GM23338 (cell line): ENCODE measurements at regions not wholly inside any gene's neighbourhood (a gene's known extent, or its start where the extent isn't known, plus 50 kb on each side); places are given as distances from the start of the nearest gene placed in this dataset.

Experiments used
- ATAC-seq: fragments of 200-7000 bp; cut with Tn5 transposase; 3 replicates; pipeline ENCODE4 v1.9.1; 2020
- DNase-seq: peaks from one replicate; pipeline ENCODE4 v3.0.0-alpha.2; 2015; ENCODE audit warnings: low spot score
- H2AFZ ChIP-seq: fragments of 200-600 bp; sonication (generic); 2 replicates; pipeline ENCODE4 v1.8.0; 2016; ENCODE audit warnings: antibody characterized with exemption, mild to moderate bottlenecking, moderate library complexity
- H3F3A ChIP-seq: fragments of 200-600 bp; sonication (generic); replicated peaks from 2 replicates; pipeline ENCODE4 v1.8.0; 2017; ENCODE audit warnings: antibody characterized with exemption, mixed run types, low read depth
- H3K27ac ChIP-seq: fragments of 200-600 bp; sonication (generic); 2 replicates; pipeline ENCODE4 v1.6.1; 2016; ENCODE audit warnings: low read depth
- H3K27me3 ChIP-seq: fragments of 200-600 bp; sonication (generic); 2 replicates; pipeline ENCODE4 v1.8.0; 2016; ENCODE audit warnings: mild to moderate bottlenecking, mixed run types, moderate library complexity; ENCODE audit not compliant: insufficient read depth
- H3K36me3 ChIP-seq: fragments of 200-600 bp; sonication (generic); 2 replicates; pipeline ENCODE4 v1.8.0; 2016; ENCODE audit warnings: mild to moderate bottlenecking; ENCODE audit not compliant: insufficient read depth
- H3K4me1 ChIP-seq: fragments of 200-600 bp; sonication (generic); 2 replicates; pipeline ENCODE4 v1.8.0; 2016; ENCODE audit warnings: mild to moderate bottlenecking, moderate library complexity; ENCODE audit not compliant: insufficient read depth
- H3K4me2 ChIP-seq: fragments of 200-600 bp; sonication (generic); 2 replicates; pipeline ENCODE4 v1.7.1; 2017; ENCODE audit warnings: mixed run types
- H3K4me3 ChIP-seq: fragments of 200-600 bp; sonication (generic); 2 replicates; pipeline ENCODE4 v1.6.1; 2016; ENCODE audit warnings: mixed run types
- H3K79me2 ChIP-seq: fragments of 200-600 bp; sonication (generic); replicated peaks from 2 replicates; pipeline ENCODE4 v1.8.0; 2017; ENCODE audit warnings: mild to moderate bottlenecking; ENCODE audit not compliant: insufficient read depth
- H3K9me2 ChIP-seq: fragments of 200-600 bp; sonication (generic); 2 replicates; pipeline ENCODE4 v1.8.0; 2017; ENCODE audit not compliant: insufficient read depth
- H4K20me1 ChIP-seq: fragments of 200-600 bp; sonication (generic); replicated peaks from 2 replicates; pipeline ENCODE4 v1.8.0; 2017; ENCODE audit warnings: mild to moderate bottlenecking; ENCODE audit not compliant: insufficient read depth
- H3K27ac Mint-ChIP-seq: 2 replicates; pipeline ENCODE4 v1.8.0; 2020; ENCODE audit warnings: inconsistent platforms, mild to moderate bottlenecking, moderate library complexity, mixed read lengths
- H3K27me3 Mint-ChIP-seq: 3 replicates; pipeline ENCODE4 v1.8.0; 2022; ENCODE audit warnings: low read depth, mild to moderate bottlenecking, moderate library complexity, mixed read lengths, inconsistent platforms; ENCODE audit not compliant: insufficient read depth, poor library complexity
- H3K36me3 Mint-ChIP-seq: 3 replicates; pipeline ENCODE4 v1.8.0; 2021; ENCODE audit warnings: low read depth, mild to moderate bottlenecking, inconsistent platforms, moderate library complexity, mixed read lengths
- H3K4me1 Mint-ChIP-seq: 3 replicates; pipeline ENCODE4 v1.8.0; 2020; ENCODE audit warnings: mild to moderate bottlenecking, inconsistent platforms, mixed read lengths
- H3K4me3 Mint-ChIP-seq: 3 replicates; pipeline ENCODE4 v1.8.0; 2021; ENCODE audit warnings: moderate library complexity, mild to moderate bottlenecking, inconsistent platforms, mixed read lengths
- H3K9me3 Mint-ChIP-seq: 3 replicates; pipeline ENCODE4 v1.8.0; 2020; ENCODE audit warnings: moderate library complexity, mild to moderate bottlenecking, inconsistent platforms, mixed read lengths
- CREB1 ChIP-seq: fragments of 250-450 bp; sonication (Bioruptor Pico); IDR thresholded peaks from 2 replicates; pipeline ENCODE4 v1.5.0; 2020; ENCODE audit warnings: low read depth, mild to moderate bottlenecking, moderate library complexity
- EZH2phosphoT487 ChIP-seq: fragments of 200-600 bp; sonication (generic); IDR thresholded peaks from one replicate; pipeline ENCODE4 v1.8.1; 2018; ENCODE audit warnings: antibody characterized with exemption; ENCODE audit not compliant: unreplicated experiment
- JUNB ChIP-seq: IDR thresholded peaks from one replicate; pipeline ENCODE4 v1.6.1; 2016; ENCODE audit warnings: antibody characterized with exemption; ENCODE audit not compliant: unreplicated experiment
- NANOG ChIP-seq: IDR thresholded peaks from 2 replicates; pipeline ENCODE4 v1.6.1; 2016; ENCODE audit warnings: antibody characterized with exemption, borderline replicate concordance
- POLR2AphosphoS5 ChIP-seq: IDR thresholded peaks from 2 replicates; pipeline ENCODE4 v1.6.1; 2016; ENCODE audit warnings: antibody characterized with exemption, low read depth
- ZNF114 ChIP-seq: fragments of 250-450 bp; sonication (Bioruptor Pico); IDR thresholded peaks from 2 replicates; pipeline ENCODE4 v1.5.0; 2020; ENCODE audit warnings: mild to moderate bottlenecking, moderate library complexity
- TF ChIP-seq, protein P1 (sequence below): IDR thresholded peaks from 2 replicates; pipeline ENCODE4 v1.6.1; 2016; ENCODE audit warnings: antibody characterized with exemption
- TF ChIP-seq, protein P2 (sequence below), 2 experiments: fragments of 200-600 bp in 1 of 2; sonication (generic) in 1 of 2; conservative IDR thresholded peaks; 2 replicates each; pipeline versions ENCODE4 v1.5.1 to v1.6.1; 2016 to 2017; ENCODE audit warnings: antibody characterized with exemption in 2 of 2, low read depth in 2 of 2, mild to moderate bottlenecking in 2 of 2, moderate library complexity in 1 of 2
- TF ChIP-seq, protein P3 (sequence below): IDR thresholded peaks from one replicate; pipeline ENCODE4 v1.6.1; 2018; ENCODE audit warnings: antibody characterized with exemption; ENCODE audit not compliant: unreplicated experiment

DNA sequence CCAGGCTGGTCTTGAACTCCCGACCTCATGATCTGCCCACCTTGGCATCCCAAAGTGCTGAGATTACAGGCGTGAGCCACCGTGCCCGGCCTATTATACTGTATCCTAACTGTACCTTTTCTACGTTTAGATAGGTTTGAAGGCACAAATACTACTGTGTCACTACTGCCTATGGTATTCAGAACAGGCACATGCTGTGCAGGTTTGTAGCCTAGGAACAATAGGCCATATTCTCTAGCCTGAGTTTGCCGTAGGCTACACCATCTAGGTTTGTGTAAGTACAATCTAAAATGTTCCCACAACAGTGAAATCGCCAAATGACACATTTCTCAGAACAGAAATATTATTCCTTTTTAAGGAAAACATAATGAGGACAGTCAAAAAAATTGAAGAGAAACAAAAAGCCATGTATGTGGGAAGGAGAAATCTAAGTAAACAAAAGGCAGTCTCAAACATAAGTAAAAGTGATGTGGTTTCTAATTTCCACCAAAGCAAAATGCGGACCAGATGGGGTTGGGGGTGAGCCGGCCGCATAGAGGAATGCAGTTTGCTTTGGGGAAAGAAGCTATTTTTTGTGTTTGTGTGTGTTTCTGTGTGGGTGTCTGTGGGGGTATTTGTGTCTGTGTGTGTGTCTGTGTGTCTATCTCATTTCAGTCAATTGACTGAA, 192.6 kb upstream of the SALL4 start (continued):
- TF ChIP-seq NANOG: no peak
- TF ChIP-seq CREB1: no peak
- TF ChIP-seq, protein P1, sequence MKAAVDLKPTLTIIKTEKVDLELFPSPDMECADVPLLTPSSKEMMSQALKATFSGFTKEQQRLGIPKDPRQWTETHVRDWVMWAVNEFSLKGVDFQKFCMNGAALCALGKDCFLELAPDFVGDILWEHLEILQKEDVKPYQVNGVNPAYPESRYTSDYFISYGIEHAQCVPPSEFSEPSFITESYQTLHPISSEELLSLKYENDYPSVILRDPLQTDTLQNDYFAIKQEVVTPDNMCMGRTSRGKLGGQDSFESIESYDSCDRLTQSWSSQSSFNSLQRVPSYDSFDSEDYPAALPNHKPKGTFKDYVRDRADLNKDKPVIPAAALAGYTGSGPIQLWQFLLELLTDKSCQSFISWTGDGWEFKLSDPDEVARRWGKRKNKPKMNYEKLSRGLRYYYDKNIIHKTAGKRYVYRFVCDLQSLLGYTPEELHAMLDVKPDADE: no peak
- TF ChIP-seq, protein P2, sequence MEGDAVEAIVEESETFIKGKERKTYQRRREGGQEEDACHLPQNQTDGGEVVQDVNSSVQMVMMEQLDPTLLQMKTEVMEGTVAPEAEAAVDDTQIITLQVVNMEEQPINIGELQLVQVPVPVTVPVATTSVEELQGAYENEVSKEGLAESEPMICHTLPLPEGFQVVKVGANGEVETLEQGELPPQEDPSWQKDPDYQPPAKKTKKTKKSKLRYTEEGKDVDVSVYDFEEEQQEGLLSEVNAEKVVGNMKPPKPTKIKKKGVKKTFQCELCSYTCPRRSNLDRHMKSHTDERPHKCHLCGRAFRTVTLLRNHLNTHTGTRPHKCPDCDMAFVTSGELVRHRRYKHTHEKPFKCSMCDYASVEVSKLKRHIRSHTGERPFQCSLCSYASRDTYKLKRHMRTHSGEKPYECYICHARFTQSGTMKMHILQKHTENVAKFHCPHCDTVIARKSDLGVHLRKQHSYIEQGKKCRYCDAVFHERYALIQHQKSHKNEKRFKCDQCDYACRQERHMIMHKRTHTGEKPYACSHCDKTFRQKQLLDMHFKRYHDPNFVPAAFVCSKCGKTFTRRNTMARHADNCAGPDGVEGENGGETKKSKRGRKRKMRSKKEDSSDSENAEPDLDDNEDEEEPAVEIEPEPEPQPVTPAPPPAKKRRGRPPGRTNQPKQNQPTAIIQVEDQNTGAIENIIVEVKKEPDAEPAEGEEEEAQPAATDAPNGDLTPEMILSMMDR (conservative IDR thresholded peaks at IDR 0.05; ENCODE audit: low read depth in 2 of 2): no peak

DNA sequence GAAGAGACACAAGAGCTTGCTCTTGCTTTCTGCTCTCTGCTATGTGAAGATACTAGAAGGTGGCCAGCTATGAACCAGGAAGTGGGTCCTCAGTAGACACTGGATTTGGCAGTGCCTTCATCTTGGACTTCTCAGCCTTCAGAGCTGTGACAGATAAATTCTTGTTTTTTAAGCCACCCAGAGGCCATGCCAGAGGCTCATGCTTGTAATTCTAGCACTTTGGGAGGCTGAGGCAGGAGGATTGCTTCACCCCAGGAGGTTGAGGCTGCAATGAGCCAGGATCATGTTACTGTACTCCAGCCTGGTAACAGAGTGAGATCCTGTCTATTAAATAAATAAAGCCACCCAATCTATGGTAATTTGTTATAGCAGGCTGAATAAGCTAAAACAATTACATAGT, 185.5 kb upstream of the SALL4 start:
- Histone ChIP-seq H3K36me3 (no peaks in the 10 kb centered on the region), H3K4me2 (no peak overlapping the region), H3K79me2 (no peaks in the 10 kb centered on the region), H3K27me3 (no peaks in the 10 kb centered on the region), H3K9me2 (no peaks in the 10 kb centered on the region), H3K4me3 (no peak overlapping the region), H3K27ac (no peak overlapping the region), H2AFZ (no peak overlapping the region), H3K4me1 (no peaks in the 10 kb centered on the region; the same call in 1 of the 2 replicates), H4K20me1 (no peaks in the 10 kb centered on the region), H3F3A (0 out of 2 replicates have a peak, but pooled peaks cover 2% of the 10 kb centered on the region)
- Mint-ChIP-seq H3K27me3 (peaks cover 5% of the 10 kb centered on the region), H3K36me3 (peaks cover 3% of the 10 kb centered on the region; the same call in 2 of the 3 replicates), H3K27ac (no peak overlapping the region), H3K9me3 (peaks cover 4% of the 10 kb centered on the region; the same call in 2 of the 3 replicates), H3K4me1 (peaks cover 7% of the 10 kb centered on the region), H3K4me3 (no peak overlapping the region)
- DNase-seq (no peak), ATAC-seq (no peak)
- TF ChIP-seq, protein P1: no peak
- TF ChIP-seq EZH2phosphoT487 (no peak), JUNB (no peak), CREB1 (no peak), POLR2AphosphoS5 (no peak), ZNF114 (CRISPR knock-in tag) (no peak)
- TF ChIP-seq, protein P2 (conservative IDR thresholded peaks at IDR 0.05; ENCODE audit: low read depth in 2 of 2): no peak
- TF ChIP-seq, protein P3, sequence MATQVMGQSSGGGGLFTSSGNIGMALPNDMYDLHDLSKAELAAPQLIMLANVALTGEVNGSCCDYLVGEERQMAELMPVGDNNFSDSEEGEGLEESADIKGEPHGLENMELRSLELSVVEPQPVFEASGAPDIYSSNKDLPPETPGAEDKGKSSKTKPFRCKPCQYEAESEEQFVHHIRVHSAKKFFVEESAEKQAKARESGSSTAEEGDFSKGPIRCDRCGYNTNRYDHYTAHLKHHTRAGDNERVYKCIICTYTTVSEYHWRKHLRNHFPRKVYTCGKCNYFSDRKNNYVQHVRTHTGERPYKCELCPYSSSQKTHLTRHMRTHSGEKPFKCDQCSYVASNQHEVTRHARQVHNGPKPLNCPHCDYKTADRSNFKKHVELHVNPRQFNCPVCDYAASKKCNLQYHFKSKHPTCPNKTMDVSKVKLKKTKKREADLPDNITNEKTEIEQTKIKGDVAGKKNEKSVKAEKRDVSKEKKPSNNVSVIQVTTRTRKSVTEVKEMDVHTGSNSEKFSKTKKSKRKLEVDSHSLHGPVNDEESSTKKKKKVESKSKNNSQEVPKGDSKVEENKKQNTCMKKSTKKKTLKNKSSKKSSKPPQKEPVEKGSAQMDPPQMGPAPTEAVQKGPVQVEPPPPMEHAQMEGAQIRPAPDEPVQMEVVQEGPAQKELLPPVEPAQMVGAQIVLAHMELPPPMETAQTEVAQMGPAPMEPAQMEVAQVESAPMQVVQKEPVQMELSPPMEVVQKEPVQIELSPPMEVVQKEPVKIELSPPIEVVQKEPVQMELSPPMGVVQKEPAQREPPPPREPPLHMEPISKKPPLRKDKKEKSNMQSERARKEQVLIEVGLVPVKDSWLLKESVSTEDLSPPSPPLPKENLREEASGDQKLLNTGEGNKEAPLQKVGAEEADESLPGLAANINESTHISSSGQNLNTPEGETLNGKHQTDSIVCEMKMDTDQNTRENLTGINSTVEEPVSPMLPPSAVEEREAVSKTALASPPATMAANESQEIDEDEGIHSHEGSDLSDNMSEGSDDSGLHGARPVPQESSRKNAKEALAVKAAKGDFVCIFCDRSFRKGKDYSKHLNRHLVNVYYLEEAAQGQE: no peak
